ENCODE measurements at regions not wholly inside any gene's neighbourhood (a gene's known extent, or its start where the extent isn't known, plus 50 kb on each side); places are given as distances from the start of the nearest gene placed in this dataset.
A peak's percentile ranks its signal among the peaks of the same experiment; 100 is the strongest.

GRCh38 chr2:156892467-156893281 lies 364.8 kb upstream of the GALNT5 start:
- H3K27ac ChIP-seq: no peak overlapping the region
- H3K4me3 ChIP-seq: peak overlapping the region; percentile 46
- H3K27me3 ChIP-seq (ENCODE audit: insufficient read depth in 3 of 3, low read length in 2 of 3): no peaks in the 10 kb centered on the region
- 2 to 4% (median 3%) methylated on average over 14 of the region's 14 CpGs for WGBS, 3 donors
- peak; percentile 51 to 73 (median 56) for ATAC-seq
- TF ChIP-seq CTCF (IDR thresholded peaks at IDR 0.05): peak; percentile 51
- peaks cover 7% of the 10 kb centered on the region for H3K4me1 ChIP-seq
- intact Hi-C loops (cut with DNase I): loop anchor here in 1 of 2 donors (5.0 to 10.0 kb wide), 3 partner anchors 300 to 698 kb away; partner anchors contain the start of gene NR4A2
- H3K36me3 ChIP-seq (ENCODE audit: insufficient read depth in 1 of 2, low read depth in 1 of 2): no peaks in the 10 kb centered on the region
- H3K9me3 ChIP-seq: no peaks in the 10 kb centered on the region
- DNase-seq: no peak

GRCh38 chr2:156896294-156896693 lies 361.2 kb upstream of the GALNT5 start:
- intact Hi-C loops (cut with DNase I): loop anchor here in 1 of 2 donors (10.0 kb wide), 2 partner anchors 561 to 701 kb away; partner anchors contain the start of gene NR4A2
- WGBS, 3 donors: 50 to 57% (median 51%) methylated on average over 1 of the region's 1 CpG

GRCh38 chr2:156897548-156897947 lies 360.0 kb upstream of the GALNT5 start:
- no peak for TF ChIP-seq CTCF (IDR thresholded peaks at IDR 0.05)
- no peak overlapping the region for H3K4me3 ChIP-seq
- H3K36me3 ChIP-seq (ENCODE audit: insufficient read depth in 1 of 2, low read depth in 1 of 2): no peaks in the 10 kb centered on the region
- DNase-seq (no peak), ATAC-seq (no peak)
- no peaks in the 10 kb centered on the region for H3K4me1 ChIP-seq
- intact Hi-C loops (cut with DNase I): loop anchor here in 1 of 2 donors (10.0 kb wide), 2 partner anchors 563 to 703 kb away; partner anchors contain the start of gene NR4A2
- no peak overlapping the region for H3K27ac ChIP-seq
- no peaks in the 10 kb centered on the region for H3K27me3 ChIP-seq (ENCODE audit: insufficient read depth in 3 of 3, low read length in 2 of 3)
- peaks cover 3% of the 10 kb centered on the region for H3K9me3 ChIP-seq

More at GRCh38 chr2:156896294-156896693, 361.2 kb upstream of the GALNT5 start:
- no peak overlapping the region for H3K4me3 ChIP-seq
- DNase-seq: no peak
- no peak overlapping the region for H3K27ac ChIP-seq
- ATAC-seq: no peak
- no peaks in the 10 kb centered on the region for H3K27me3 ChIP-seq (ENCODE audit: insufficient read depth in 3 of 3, low read length in 2 of 3)
- TF ChIP-seq CTCF (IDR thresholded peaks at IDR 0.05): no peak
- peaks cover 3% of the 10 kb centered on the region for H3K9me3 ChIP-seq
- no peaks in the 10 kb centered on the region for H3K4me1 ChIP-seq
- no peaks in the 10 kb centered on the region for H3K36me3 ChIP-seq (ENCODE audit: insufficient read depth in 1 of 2, low read depth in 1 of 2)

- no peak overlapping the region for H3K27ac ChIP-seq
- 64 to 71% (median 70%) methylated on average over 4 of the region's 4 CpGs for WGBS, 3 donors
- intact Hi-C loops (cut with DNase I): no loop called here
- no peaks in the 10 kb centered on the region for H3K4me1 ChIP-seq
- DNase-seq (no peak), ATAC-seq (no peak)
- no peaks in the 10 kb centered on the region for H3K27me3 ChIP-seq (ENCODE audit: insufficient read depth in 3 of 3, low read length in 2 of 3)
- no peak for TF ChIP-seq CTCF (IDR thresholded peaks at IDR 0.05)
- no peaks in the 10 kb centered on the region for H3K36me3 ChIP-seq (ENCODE audit: insufficient read depth in 1 of 2, low read depth in 1 of 2)
- no peak overlapping the region for H3K4me3 ChIP-seq
- peaks cover 3% of the 10 kb centered on the region for H3K9me3 ChIP-seq
These were observed 356.0 kb upstream of the GALNT5 start for GRCh38 chr2:156901373-156902031.
